K562 (cell line): ENCODE measurements at regions not wholly inside any gene's neighbourhood (a gene's known extent, or its start where the extent isn't known, plus 50 kb on each side); places are given as distances from the start of the nearest gene placed in this dataset.
A peak's percentile ranks its signal among the peaks of the same experiment; 100 is the strongest.

Experiments used
- ATF3 ChIP-seq, 2 experiments: fragments of 450-650 bp in 1 of 2; sonication (generic) in 1 of 2; formaldehyde crosslinking in 1 of 2; IDR thresholded peaks in 1 of 2; conservative IDR thresholded peaks in 1 of 2; 2 replicates each; pipeline versions ENCODE4 v1.6.1 to v1.8.1; 2016 to 2023; ENCODE audit warnings: mild to moderate bottlenecking in 2 of 2, moderate library complexity in 2 of 2, inconsistent platforms in 1 of 2, missing genetic modification reagents in 1 of 2
- CEBPB ChIP-seq: fragments of 450-650 bp; IDR thresholded peaks from 2 replicates; pipeline ENCODE4 v1.6.1; 2016; ENCODE audit warnings: missing genetic modification characterization, missing compliant biosample characterization
- CTBP1 ChIP-seq: fragments of 450-650 bp; IDR thresholded peaks from 2 replicates; pipeline ENCODE4 v1.6.1; 2016; ENCODE audit warnings: borderline replicate concordance
- E2F1 ChIP-seq: sonication (generic); formaldehyde crosslinking; IDR thresholded peaks from 2 replicates; pipeline ENCODE4 v1.8.1; 2023; ENCODE audit warnings: mild to moderate bottlenecking, missing genetic modification reagents, moderate library complexity
- HDAC1 ChIP-seq, 2 experiments: fragments of 450-650 bp; IDR thresholded peaks; 2 replicates each; pipeline ENCODE4 v1.6.1; 2016 to 2017; ENCODE audit warnings: inconsistent platforms in 1 of 2, mild to moderate bottlenecking in 1 of 2, moderate library complexity in 1 of 2
- KAT8 ChIP-seq: fragments of 450-650 bp; IDR thresholded peaks from 2 replicates; pipeline ENCODE4 v1.6.1; 2016; ENCODE audit warnings: low read depth, mild to moderate bottlenecking
- MEF2A ChIP-seq: IDR thresholded peaks from 2 replicates; pipeline ENCODE4 v1.6.1; 2011; ENCODE audit warnings: low read depth, mild to moderate bottlenecking, low read length, moderate library complexity; ENCODE audit not compliant: control insufficient read depth
- MLX ChIP-seq, 2 experiments: fragments of 450-650 bp in 1 of 2; sonication (generic) in 1 of 2; formaldehyde crosslinking; conservative IDR thresholded peaks; 2 replicates each; pipeline versions ENCODE4 v1.4.0 to v1.8.1; 2020 to 2022; ENCODE audit warnings: mild to moderate bottlenecking in 1 of 2, missing genetic modification reagents in 1 of 2
- MTA2 ChIP-seq: fragments of 450-650 bp; IDR thresholded peaks from 2 replicates; pipeline ENCODE4 v1.6.1; 2016; ENCODE audit warnings: low read depth
- NCOR1 ChIP-seq: fragments of 450-650 bp; IDR thresholded peaks from 2 replicates; pipeline ENCODE4 v1.6.1; 2016; ENCODE audit warnings: mild to moderate bottlenecking, moderate library complexity
- NFIC ChIP-seq: fragments of 450-650 bp; IDR thresholded peaks from 2 replicates; pipeline ENCODE4 v1.6.1; 2017; ENCODE audit warnings: mild to moderate bottlenecking, inconsistent platforms
- NFRKB ChIP-seq: fragments of 450-650 bp; IDR thresholded peaks from 2 replicates; pipeline ENCODE4 v1.6.1; 2016; ENCODE audit warnings: low read depth
- RBBP5 ChIP-seq: fragments of 200-600 bp; sonication (generic); IDR thresholded peaks from 2 replicates; pipeline ENCODE4 v1.6.1; 2012; ENCODE audit warnings: borderline replicate concordance, mild to moderate bottlenecking, low read length, control low read depth, inconsistent platforms; ENCODE audit not compliant: insufficient read depth, poor library complexity, severe bottlenecking
- RHOXF2B ChIP-seq: fragments of 250-450 bp; sonication (Bioruptor Pico); conservative IDR thresholded peaks from 2 replicates; pipeline ENCODE4 v1.5.1; 2021
- SP1 ChIP-seq: sonication (generic); formaldehyde crosslinking; IDR thresholded peaks from 2 replicates; pipeline ENCODE4 v1.8.1; 2022; ENCODE audit warnings: mild to moderate bottlenecking, missing genetic modification reagents
- XRCC5 ChIP-seq: fragments of 200-400 bp; formaldehyde crosslinking; IDR thresholded peaks from 2 replicates; pipeline ENCODE4 v1.6.1; 2017; ENCODE audit warnings: low read depth, mild to moderate bottlenecking, low read length
- ZBTB33 ChIP-seq: sonication (generic); formaldehyde crosslinking; IDR thresholded peaks from 2 replicates; pipeline ENCODE4 v1.8.1; 2023; ENCODE audit warnings: mild to moderate bottlenecking, missing genetic modification reagents
- ZBTB5 ChIP-seq: fragments of 450-650 bp; IDR thresholded peaks from 2 replicates; pipeline ENCODE4 v1.6.1; 2017; ENCODE audit warnings: antibody characterized with exemption
- ZNF77 ChIP-seq: fragments of 250-450 bp; sonication (Bioruptor Pico); IDR thresholded peaks from 2 replicates; pipeline ENCODE4 v1.5.0; 2020

- TF ChIP-seq MLX (CRISPR knock-in tag; conservative IDR thresholded peaks at IDR 0.05) (no peak), MEF2A (no peak), NCOR1 (peak; percentile 91), NFIC (peak; percentile 98), HDAC1 (IDR thresholded peaks at IDR 0.05) (peak; percentile 6 to 90; a peak in 3 of 4 replicates), RBBP5 (peak; percentile 77), KAT8 (no peak), CTBP1 (peak; percentile 40; the same call in 1 of the 2 replicates), ZBTB5 (peak; percentile 61; the same call in 1 of the 2 replicates), XRCC5 (no peak), ZNF77 (no peak), RHOXF2B (CRISPR knock-in tag) (no peak), ATF3 (IDR thresholded peaks at IDR 0.05) (no peak; the same call in 1 of the 2 replicates), ATF3 (CRISPR knock-in tag; conservative IDR thresholded peaks at IDR 0.05) (no peak), CEBPB (peak; percentile 85), MTA2 (peak; percentile 71), SP1 (CRISPR knock-in tag) (no peak; the same call in 1 of the 2 replicates), ZBTB33 (no peak), NFRKB (peak; percentile 83; the same call in 1 of the 2 replicates), E2F1 (CRISPR knock-in tag) (no peak)
These were observed 77.7 kb downstream of the ARF6 start (continued) for GRCh38 chr14:49970474-49971147.
